ENCODE measurements at regions not wholly inside any gene's neighbourhood (a gene's known extent, or its start where the extent isn't known, plus 50 kb on each side); places are given as distances from the start of the nearest gene placed in this dataset.

DNA sequence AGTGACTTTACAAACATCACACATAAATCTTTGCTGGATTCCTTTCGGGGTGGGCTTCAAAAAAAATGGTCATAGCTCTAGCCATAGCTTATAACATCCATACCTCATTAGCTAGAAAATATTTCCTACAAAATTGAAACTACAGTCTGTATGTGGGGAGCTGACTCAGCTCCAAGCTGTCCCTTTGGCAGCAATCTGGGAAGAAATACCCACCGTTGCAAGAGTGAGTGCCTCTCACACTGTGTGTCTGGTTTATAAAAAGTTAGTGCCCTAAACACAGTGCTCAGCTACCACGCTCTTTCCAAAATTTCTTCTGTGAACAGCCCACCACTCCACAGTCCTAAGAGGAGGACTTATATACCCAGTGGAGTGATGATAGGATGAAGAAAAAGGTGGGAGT, 170.1 kb downstream of the RBM43 start:
- ATAC-seq (ENCODE audit: low FRiP score) (no peak), DNase-seq (ENCODE audit: low spot score) (no peak)
- TF ChIP-seq, protein P1, sequence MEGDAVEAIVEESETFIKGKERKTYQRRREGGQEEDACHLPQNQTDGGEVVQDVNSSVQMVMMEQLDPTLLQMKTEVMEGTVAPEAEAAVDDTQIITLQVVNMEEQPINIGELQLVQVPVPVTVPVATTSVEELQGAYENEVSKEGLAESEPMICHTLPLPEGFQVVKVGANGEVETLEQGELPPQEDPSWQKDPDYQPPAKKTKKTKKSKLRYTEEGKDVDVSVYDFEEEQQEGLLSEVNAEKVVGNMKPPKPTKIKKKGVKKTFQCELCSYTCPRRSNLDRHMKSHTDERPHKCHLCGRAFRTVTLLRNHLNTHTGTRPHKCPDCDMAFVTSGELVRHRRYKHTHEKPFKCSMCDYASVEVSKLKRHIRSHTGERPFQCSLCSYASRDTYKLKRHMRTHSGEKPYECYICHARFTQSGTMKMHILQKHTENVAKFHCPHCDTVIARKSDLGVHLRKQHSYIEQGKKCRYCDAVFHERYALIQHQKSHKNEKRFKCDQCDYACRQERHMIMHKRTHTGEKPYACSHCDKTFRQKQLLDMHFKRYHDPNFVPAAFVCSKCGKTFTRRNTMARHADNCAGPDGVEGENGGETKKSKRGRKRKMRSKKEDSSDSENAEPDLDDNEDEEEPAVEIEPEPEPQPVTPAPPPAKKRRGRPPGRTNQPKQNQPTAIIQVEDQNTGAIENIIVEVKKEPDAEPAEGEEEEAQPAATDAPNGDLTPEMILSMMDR (IDR thresholded peaks at IDR 0.05): no peak

DNA sequence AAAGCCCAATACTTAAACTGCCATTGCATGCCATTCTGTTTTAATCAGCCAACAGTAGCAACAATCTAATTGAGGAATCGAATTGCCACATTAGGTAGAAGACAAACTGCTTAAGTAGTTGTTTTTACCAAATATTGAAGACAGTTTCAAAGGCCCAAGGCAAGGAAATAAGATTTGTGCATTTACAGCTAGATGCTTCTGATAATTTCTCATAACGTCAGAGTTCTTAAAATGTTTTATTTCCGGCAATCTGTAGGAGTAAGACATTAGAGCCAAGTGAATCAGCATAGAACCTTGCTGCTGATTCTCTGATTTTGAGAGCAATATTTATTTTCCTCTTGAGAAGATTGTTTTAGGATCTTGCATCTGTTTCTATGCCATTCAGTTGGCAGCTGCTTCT, 174.3 kb downstream of the RBM43 start:
- DNase-seq (ENCODE audit: low spot score) (no peak), ATAC-seq (ENCODE audit: low FRiP score) (no peak)
- TF ChIP-seq, protein P1 (IDR thresholded peaks at IDR 0.05): no peak

DNA sequence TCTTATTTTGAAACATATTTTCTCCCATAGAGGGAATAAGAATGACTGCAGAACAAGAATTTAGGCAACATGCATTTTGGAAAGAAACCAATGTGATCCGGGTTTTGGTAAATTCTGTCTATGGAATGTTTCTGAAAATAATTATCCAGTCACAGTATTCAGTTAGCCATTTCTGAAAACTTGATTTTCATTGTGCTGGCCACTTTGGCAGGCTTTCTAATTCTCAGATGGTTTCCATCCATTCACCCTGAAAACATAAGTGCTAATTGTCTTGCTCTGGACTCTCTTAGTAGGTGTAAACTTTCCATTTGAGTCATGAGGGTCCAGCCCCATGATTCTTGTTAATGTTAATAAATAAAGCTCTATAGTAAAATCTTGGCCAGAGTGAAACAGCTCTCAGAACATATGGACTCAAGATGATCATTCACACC, 176.5 kb downstream of the RBM43 start:
- TF ChIP-seq, protein P1 (IDR thresholded peaks at IDR 0.05): no peak
- DNase-seq (ENCODE audit: low spot score) (no peak), ATAC-seq (ENCODE audit: low FRiP score) (no peak)

DNA sequence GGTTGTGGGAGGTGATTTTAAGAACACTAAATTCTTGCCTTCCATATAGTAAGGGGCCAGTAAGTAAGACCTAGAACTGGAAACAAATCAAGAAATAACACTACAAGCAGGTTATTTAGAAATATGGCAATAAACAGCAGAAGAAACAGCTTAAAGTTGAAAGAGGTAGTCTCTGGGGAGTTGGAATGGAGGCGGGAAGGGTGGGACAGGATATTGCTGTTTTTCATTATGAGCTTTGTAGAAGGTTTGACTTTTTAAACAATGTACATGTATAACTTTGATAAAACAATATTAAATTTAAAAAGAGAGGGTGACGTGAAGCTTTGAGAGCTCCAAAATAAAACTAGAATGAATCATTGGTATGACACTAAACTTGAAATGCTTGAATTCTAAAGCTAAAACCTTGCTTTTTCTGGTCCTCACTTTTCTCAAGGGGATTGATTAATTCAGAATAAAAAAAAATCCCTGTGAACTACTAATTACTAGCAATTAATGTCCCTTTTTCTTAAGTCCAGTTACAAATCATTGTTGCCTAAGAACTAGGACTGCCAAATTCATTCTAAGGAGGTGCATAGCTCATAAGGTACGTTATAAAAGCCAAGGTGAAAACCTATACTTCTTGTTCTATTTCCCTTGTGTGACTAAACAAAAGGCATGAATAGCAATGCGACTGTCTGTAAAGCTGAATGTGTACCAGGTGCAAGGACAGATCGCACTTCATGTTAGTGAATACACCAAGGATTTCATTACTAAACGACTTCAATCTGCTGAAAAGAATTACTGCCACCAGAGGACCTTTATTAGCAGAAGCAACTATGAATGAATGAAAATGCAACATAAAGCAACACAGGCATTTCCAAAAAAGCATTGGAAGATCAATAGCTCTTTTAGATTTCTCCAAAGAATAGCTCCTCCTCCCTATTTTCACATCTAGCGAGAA, 177.5 kb downstream of the RBM43 start:
- TF ChIP-seq, protein P1 (IDR thresholded peaks at IDR 0.05): no peak
- DNase-seq (ENCODE audit: low spot score): no peak
- no peak for ATAC-seq (ENCODE audit: low FRiP score)

DNA sequence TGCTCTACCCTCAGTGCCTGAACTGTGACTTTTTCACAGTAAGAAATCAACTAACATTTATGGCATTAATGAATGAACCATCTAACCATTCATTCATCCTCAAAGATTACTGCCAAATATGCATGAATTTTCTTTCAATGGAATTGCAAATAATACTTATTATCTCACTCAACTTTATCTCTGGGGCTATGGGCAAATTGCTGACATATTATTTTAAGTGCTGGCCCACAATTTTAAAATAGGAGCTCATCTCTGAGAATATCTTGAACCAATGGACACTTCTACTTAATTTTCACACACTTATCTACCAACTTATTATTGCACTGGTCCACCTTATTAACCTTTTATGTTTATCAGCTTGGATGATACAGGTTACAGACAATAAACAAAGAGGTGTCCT, 182.8 kb downstream of the RBM43 start:
- DNase-seq (ENCODE audit: low spot score): no peak
- no peak for ATAC-seq (ENCODE audit: low FRiP score)
- TF ChIP-seq, protein P1 (IDR thresholded peaks at IDR 0.05): no peak

DNA sequence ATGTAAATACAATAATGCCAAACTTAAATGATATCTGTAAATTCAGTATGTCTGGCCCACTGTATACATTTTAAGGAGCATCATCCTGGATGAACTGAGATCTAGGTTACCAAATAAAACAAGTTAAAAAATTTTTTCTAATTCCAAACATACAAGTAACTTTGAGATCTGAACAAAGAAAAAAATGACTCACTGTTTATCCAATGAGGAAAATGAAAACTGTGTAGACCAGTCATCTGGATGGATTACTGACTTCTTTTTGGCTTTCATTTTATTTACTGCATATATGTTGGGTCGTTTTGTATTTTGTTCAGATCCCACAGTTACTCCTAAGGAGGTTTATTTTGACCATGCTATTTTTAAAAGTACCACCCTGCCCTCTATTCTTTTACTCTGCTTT, 189.8 kb downstream of the RBM43 start:
- ATAC-seq (ENCODE audit: low FRiP score) (no peak), DNase-seq (ENCODE audit: low spot score) (no peak)
- TF ChIP-seq, protein P1 (IDR thresholded peaks at IDR 0.05): no peak

DNA sequence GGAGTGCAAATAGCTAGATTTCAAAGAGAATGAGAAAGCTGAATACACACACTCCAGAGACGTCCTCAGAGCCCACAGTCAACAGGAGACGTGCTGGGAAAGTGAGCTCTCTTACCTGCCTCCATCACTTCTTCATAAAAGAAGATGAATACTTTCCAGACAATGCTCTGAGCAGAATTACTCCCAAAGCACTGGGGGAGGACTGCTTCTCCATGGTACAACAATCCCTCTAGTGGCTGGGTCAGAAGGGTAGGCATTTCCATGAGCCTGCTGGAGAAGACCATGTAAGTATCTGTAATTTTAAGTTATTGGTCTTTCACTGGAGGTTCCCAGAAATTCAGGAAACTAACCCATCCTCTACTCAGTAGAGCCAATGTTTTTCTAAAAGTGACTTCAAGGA, 190.3 kb downstream of the RBM43 start:
- DNase-seq (ENCODE audit: low spot score): no peak
- no peak for ATAC-seq (ENCODE audit: low FRiP score)
- TF ChIP-seq, protein P1 (IDR thresholded peaks at IDR 0.05): no peak

Measured in omental fat pad (tissue), 3 donors.